ENCODE measurements at regions not wholly inside any gene's neighbourhood (a gene's known extent, or its start where the extent isn't known, plus 50 kb on each side); places are given as distances from the start of the nearest gene placed in this dataset.

DNA sequence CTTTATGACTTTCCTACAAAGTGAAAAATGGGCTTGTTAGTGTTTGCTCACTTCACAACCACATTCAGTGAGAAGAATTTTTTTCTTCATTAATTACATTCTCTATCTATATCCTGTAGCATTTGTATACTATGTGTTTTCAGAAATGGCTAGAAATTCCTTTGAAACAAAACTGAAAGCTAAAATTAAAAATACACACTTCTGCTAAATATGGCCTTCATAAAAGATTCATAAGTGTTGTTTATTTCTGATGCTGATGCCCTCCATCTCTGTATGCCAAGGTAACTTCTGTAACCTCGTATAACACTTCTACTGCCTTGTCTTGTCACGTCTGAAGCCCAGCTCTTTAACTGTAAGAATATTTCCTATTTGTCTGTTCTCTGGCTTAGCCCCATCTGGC lies 59.8 kb downstream of the PMAIP1 start:
- no peak for TF ChIP-seq EP300 (IDR thresholded peaks at IDR 0.05; ENCODE audit: borderline replicate concordance in 1 of 2, low read depth in 1 of 2, low read length in 1 of 2)
- TF ChIP-seq, protein P1, sequence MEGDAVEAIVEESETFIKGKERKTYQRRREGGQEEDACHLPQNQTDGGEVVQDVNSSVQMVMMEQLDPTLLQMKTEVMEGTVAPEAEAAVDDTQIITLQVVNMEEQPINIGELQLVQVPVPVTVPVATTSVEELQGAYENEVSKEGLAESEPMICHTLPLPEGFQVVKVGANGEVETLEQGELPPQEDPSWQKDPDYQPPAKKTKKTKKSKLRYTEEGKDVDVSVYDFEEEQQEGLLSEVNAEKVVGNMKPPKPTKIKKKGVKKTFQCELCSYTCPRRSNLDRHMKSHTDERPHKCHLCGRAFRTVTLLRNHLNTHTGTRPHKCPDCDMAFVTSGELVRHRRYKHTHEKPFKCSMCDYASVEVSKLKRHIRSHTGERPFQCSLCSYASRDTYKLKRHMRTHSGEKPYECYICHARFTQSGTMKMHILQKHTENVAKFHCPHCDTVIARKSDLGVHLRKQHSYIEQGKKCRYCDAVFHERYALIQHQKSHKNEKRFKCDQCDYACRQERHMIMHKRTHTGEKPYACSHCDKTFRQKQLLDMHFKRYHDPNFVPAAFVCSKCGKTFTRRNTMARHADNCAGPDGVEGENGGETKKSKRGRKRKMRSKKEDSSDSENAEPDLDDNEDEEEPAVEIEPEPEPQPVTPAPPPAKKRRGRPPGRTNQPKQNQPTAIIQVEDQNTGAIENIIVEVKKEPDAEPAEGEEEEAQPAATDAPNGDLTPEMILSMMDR (IDR thresholded peaks at IDR 0.05): no peak
- TF ChIP-seq POLR2AphosphoS5 (IDR thresholded peaks at IDR 0.05; ENCODE audit: low read depth, low read length): no peak
- no peak for TF ChIP-seq RAD21 (IDR thresholded peaks at IDR 0.05; ENCODE audit: low read length)
- no peak for TF ChIP-seq GABPA (IDR thresholded peaks at IDR 0.05; ENCODE audit: low read depth)
- TF ChIP-seq, protein P2, sequence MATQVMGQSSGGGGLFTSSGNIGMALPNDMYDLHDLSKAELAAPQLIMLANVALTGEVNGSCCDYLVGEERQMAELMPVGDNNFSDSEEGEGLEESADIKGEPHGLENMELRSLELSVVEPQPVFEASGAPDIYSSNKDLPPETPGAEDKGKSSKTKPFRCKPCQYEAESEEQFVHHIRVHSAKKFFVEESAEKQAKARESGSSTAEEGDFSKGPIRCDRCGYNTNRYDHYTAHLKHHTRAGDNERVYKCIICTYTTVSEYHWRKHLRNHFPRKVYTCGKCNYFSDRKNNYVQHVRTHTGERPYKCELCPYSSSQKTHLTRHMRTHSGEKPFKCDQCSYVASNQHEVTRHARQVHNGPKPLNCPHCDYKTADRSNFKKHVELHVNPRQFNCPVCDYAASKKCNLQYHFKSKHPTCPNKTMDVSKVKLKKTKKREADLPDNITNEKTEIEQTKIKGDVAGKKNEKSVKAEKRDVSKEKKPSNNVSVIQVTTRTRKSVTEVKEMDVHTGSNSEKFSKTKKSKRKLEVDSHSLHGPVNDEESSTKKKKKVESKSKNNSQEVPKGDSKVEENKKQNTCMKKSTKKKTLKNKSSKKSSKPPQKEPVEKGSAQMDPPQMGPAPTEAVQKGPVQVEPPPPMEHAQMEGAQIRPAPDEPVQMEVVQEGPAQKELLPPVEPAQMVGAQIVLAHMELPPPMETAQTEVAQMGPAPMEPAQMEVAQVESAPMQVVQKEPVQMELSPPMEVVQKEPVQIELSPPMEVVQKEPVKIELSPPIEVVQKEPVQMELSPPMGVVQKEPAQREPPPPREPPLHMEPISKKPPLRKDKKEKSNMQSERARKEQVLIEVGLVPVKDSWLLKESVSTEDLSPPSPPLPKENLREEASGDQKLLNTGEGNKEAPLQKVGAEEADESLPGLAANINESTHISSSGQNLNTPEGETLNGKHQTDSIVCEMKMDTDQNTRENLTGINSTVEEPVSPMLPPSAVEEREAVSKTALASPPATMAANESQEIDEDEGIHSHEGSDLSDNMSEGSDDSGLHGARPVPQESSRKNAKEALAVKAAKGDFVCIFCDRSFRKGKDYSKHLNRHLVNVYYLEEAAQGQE (IDR thresholded peaks at IDR 0.05; ENCODE audit: low read depth, low read length): no peak
- TF ChIP-seq NRF1 (IDR thresholded peaks at IDR 0.05; ENCODE audit: low read depth, low read length): no peak
